Astrocyte (in vitro differentiated cells and primary cell): ENCODE measurements at regions not wholly inside any gene's neighbourhood (a gene's known extent, or its start where the extent isn't known, plus 50 kb on each side); places are given as distances from the start of the nearest gene placed in this dataset.

Experiments used
- DNase-seq: peaks from one replicate; pipeline ENCODE4 v3.0.0-alpha.2; 2010; ENCODE audit warnings: low read depth
- FAIRE-seq: peaks from 2 replicates; lab custom pipeline; 2011; peaks lifted over from hg19 to GRCh38; lab: Jason Lieb, UNC
- H2AFZ ChIP-seq: 2 replicates; pipeline ENCODE4 v1.6.0; 2012; ENCODE audit warnings: low read depth, low read length, inconsistent platforms
- H3K27ac ChIP-seq: 2 replicates; pipeline ENCODE4 v1.5.1; 2011; ENCODE audit warnings: low read depth, low read length, inconsistent platforms
- H3K27me3 ChIP-seq: 2 replicates; pipeline ENCODE4 v1.6.0; 2011; ENCODE audit warnings: low read length, inconsistent platforms; ENCODE audit not compliant: insufficient read depth
- H3K36me3 ChIP-seq: 2 replicates; pipeline ENCODE4 v1.5.1; 2011; ENCODE audit warnings: low read length, inconsistent platforms; ENCODE audit not compliant: insufficient read depth
- H3K4me1 ChIP-seq: 2 replicates; pipeline ENCODE4 v1.5.1; 2011; ENCODE audit warnings: low read length, inconsistent platforms; ENCODE audit not compliant: insufficient read depth
- H3K4me2 ChIP-seq: 2 replicates; pipeline ENCODE4 v1.6.0; 2012; ENCODE audit warnings: low read length, inconsistent platforms
- H3K4me3 ChIP-seq: 2 replicates; pipeline ENCODE4 v1.5.1; 2011; ENCODE audit warnings: low read depth, mild to moderate bottlenecking, low read length, inconsistent platforms; ENCODE audit not compliant: insufficient read depth
- H3K79me2 ChIP-seq: 2 replicates; pipeline ENCODE4 v1.6.0; 2012; ENCODE audit warnings: mild to moderate bottlenecking, low read length, inconsistent platforms; ENCODE audit not compliant: insufficient read depth
- H3K9ac ChIP-seq: 2 replicates; pipeline ENCODE4 v1.6.0; 2012; ENCODE audit warnings: mild to moderate bottlenecking, low read length, inconsistent platforms
- H3K9me3 ChIP-seq: 2 replicates; pipeline ENCODE4 v1.5.1; 2012; ENCODE audit warnings: low read depth, mild to moderate bottlenecking, low read length, inconsistent platforms; ENCODE audit not compliant: insufficient read depth
- H4K20me1 ChIP-seq: 2 replicates; pipeline ENCODE4 v1.6.0; 2012; ENCODE audit warnings: low read length, inconsistent platforms; ENCODE audit not compliant: insufficient read depth
- H3K27ac Mint-ChIP-seq: one replicate; pipeline ENCODE4 v1.8.0; 2021; ENCODE audit warnings: mild to moderate bottlenecking, mixed read lengths; ENCODE audit not compliant: unreplicated experiment
- H3K27me3 Mint-ChIP-seq: one replicate; pipeline ENCODE4 v1.8.0; 2021; ENCODE audit warnings: low read depth, mixed read lengths; ENCODE audit not compliant: unreplicated experiment
- H3K36me3 Mint-ChIP-seq: one replicate; pipeline ENCODE4 v1.8.0; 2021; ENCODE audit warnings: low read depth, mixed read lengths; ENCODE audit not compliant: unreplicated experiment
- H3K4me1 Mint-ChIP-seq: one replicate; pipeline ENCODE4 v1.8.0; 2021; ENCODE audit warnings: low read depth, mixed read lengths; ENCODE audit not compliant: unreplicated experiment
- H3K4me3 Mint-ChIP-seq: one replicate; pipeline ENCODE4 v1.8.0; 2021; ENCODE audit warnings: mild to moderate bottlenecking, moderate library complexity, mixed read lengths; ENCODE audit not compliant: unreplicated experiment
- H3K9me3 Mint-ChIP-seq: one replicate; pipeline ENCODE4 v1.8.0; 2021; ENCODE audit warnings: mild to moderate bottlenecking, mixed read lengths; ENCODE audit not compliant: unreplicated experiment
- CTCF ChIP-seq: IDR thresholded peaks from 2 replicates; pipeline ENCODE4 v1.5.1; 2011; ENCODE audit warnings: low read depth, mild to moderate bottlenecking, inconsistent platforms, low read length, moderate library complexity; ENCODE audit not compliant: insufficient read depth
- EZH2 ChIP-seq: IDR thresholded peaks from 2 replicates; pipeline ENCODE4 v1.6.1; 2012; ENCODE audit warnings: mild to moderate bottlenecking, low read length, inconsistent platforms; ENCODE audit not compliant: insufficient read depth

GRCh38 chr5:68489556-68489955, 274.0 kb downstream of the PIK3R1 start:
- Histone ChIP-seq H3K79me2 (no peaks in the 10 kb centered on the region), H4K20me1 (no peaks in the 10 kb centered on the region), H2AFZ (no peak overlapping the region), H3K27ac (no peak overlapping the region), H3K27me3 (no peaks in the 10 kb centered on the region), H3K9ac (no peak overlapping the region), H3K4me3 (no peak overlapping the region), H3K4me2 (no peak overlapping the region), H3K4me1 (no peaks in the 10 kb centered on the region), H3K9me3 (no peaks in the 10 kb centered on the region), H3K36me3 (no peaks in the 10 kb centered on the region)
- FAIRE-seq (no peak), DNase-seq (no peak)
- Mint-ChIP-seq H3K9me3 (no peaks in the 10 kb centered on the region), H3K36me3 (no peaks in the 10 kb centered on the region), H3K27me3 (no peaks in the 10 kb centered on the region), H3K27ac (no peak overlapping the region), H3K4me3 (no peak overlapping the region), H3K4me1 (peaks cover 7% of the 10 kb centered on the region)
- TF ChIP-seq EZH2 (no peak), CTCF (no peak)

GRCh38 chr5:68490406-68490805, 274.9 kb downstream of the PIK3R1 start:
- peaks cover 2% of the 10 kb centered on the region for H3K4me1 Mint-ChIP-seq
- Histone ChIP-seq H3K4me3 (no peak overlapping the region), H3K4me2 (no peak overlapping the region), H3K4me1 (no peaks in the 10 kb centered on the region), H3K27me3 (no peaks in the 10 kb centered on the region), H4K20me1 (no peaks in the 10 kb centered on the region), H3K36me3 (no peaks in the 10 kb centered on the region), H3K27ac (no peak overlapping the region), H3K9me3 (no peaks in the 10 kb centered on the region), H3K9ac (no peak overlapping the region), H2AFZ (no peak overlapping the region), H3K79me2 (no peaks in the 10 kb centered on the region)
- no peak overlapping the region for H3K4me3 Mint-ChIP-seq
- H3K9me3 Mint-ChIP-seq, result no peaks in the 10 kb centered on the region
- no peaks in the 10 kb centered on the region for H3K27me3 Mint-ChIP-seq
- no peak overlapping the region for H3K27ac Mint-ChIP-seq
- TF ChIP-seq CTCF (no peak), EZH2 (no peak)
- FAIRE-seq (no peak), DNase-seq (no peak)
- H3K36me3 Mint-ChIP-seq, result no peaks in the 10 kb centered on the region

GRCh38 chr5:68494771-68495170, 279.2 kb downstream of the PIK3R1 start:
- Mint-ChIP-seq H3K27me3 (no peaks in the 10 kb centered on the region), H3K36me3 (peaks cover 2% of the 10 kb centered on the region), H3K27ac (no peak overlapping the region), H3K4me3 (no peak overlapping the region), H3K9me3 (peaks cover 25% of the 10 kb centered on the region), H3K4me1 (peaks cover 2% of the 10 kb centered on the region)
- H3K27me3 ChIP-seq, result no peaks in the 10 kb centered on the region
- no peaks in the 10 kb centered on the region for H4K20me1 ChIP-seq
- no peaks in the 10 kb centered on the region for H3K9me3 ChIP-seq
- TF ChIP-seq EZH2, result no peak
- no peak for TF ChIP-seq CTCF
- H2AFZ ChIP-seq, result no peak overlapping the region
- H3K36me3 ChIP-seq, result no peaks in the 10 kb centered on the region
- FAIRE-seq, result no peak
- H3K4me3 ChIP-seq, result no peak overlapping the region
- H3K4me2 ChIP-seq, result no peak overlapping the region
- no peak overlapping the region for H3K27ac ChIP-seq
- no peaks in the 10 kb centered on the region for H3K79me2 ChIP-seq
- no peak for DNase-seq
- H3K4me1 ChIP-seq, result no peaks in the 10 kb centered on the region
- no peak overlapping the region for H3K9ac ChIP-seq
